Esophagus squamous epithelium (tissue), 5 donors: ENCODE measurements at regions not wholly inside any gene's neighbourhood (a gene's known extent, or its start where the extent isn't known, plus 50 kb on each side); places are given as distances from the start of the nearest gene placed in this dataset.

ENCODE experiments used
- DNase-seq: peaks from one replicate; lab custom pipeline; 2025; lab: John Stamatoyannopoulos, UW
- H3K27ac ChIP-seq, 4 donors: fragments of 200-600 bp; sonication (generic); one replicate each; pipeline ENCODE4 v1.5.1; 2016 to 2019; ENCODE audit warnings: mild to moderate bottlenecking in 1 of 4
- H3K27me3 ChIP-seq, 4 donors: fragments of 200-600 bp; sonication (generic); 1 replicate in 3 of 4; 2 replicates in 1 of 4; pipeline versions ENCODE4 v1.5.1 to v1.6.0; 2017 to 2021; ENCODE audit warnings: antibody characterized with exemption in 1 of 4
- H3K36me3 ChIP-seq, 3 donors: fragments of 200-600 bp; sonication (generic); one replicate each; pipeline ENCODE4 v1.5.1; 2016 to 2019
- H3K4me1 ChIP-seq, 3 donors: fragments of 200-600 bp; sonication (generic); one replicate each; pipeline ENCODE4 v1.5.1; 2017 to 2019
- H3K4me3 ChIP-seq, 4 donors: fragments of 200-600 bp; sonication (generic); 1 replicate in 3 of 4; 2 replicates in 1 of 4; pipeline ENCODE4 v1.5.1; 2016 to 2019; ENCODE audit warnings: mild to moderate bottlenecking in 2 of 4, moderate library complexity in 1 of 4
- H3K9me3 ChIP-seq, 3 donors: fragments of 200-600 bp; sonication (generic); one replicate each; pipeline ENCODE4 v1.5.1; 2016 to 2019
- POLR2A ChIP-seq, 4 donors: fragments of 450-650 bp; IDR thresholded peaks; one replicate each; pipeline ENCODE4 v1.6.1; 2017; ENCODE audit warnings: antibody characterized with exemption in 4 of 4, mild to moderate bottlenecking in 4 of 4, moderate library complexity in 3 of 4
- WGBS, 2 donors: methylation state at CpG; one replicate each; pipeline ENCODE4 v1.1.5; 2018; 5-methylcytosine and 5-hydroxymethylcytosine counted together
- intact Hi-C: fragments of 100-400 bp; cut with DNase I; formaldehyde crosslinking; loops from one replicate; pipeline ENCODE4 v1.15.0; 2022
- TF ChIP-seq, protein P1 (sequence below), 6 experiments: fragments of 450-650 bp in 4 of 6; fragments of 200-600 bp in 2 of 6; sonication (generic) in 2 of 6; IDR thresholded peaks; one replicate each; pipeline ENCODE4 v1.5.1; 2016 to 2019; ENCODE audit warnings: antibody characterized with exemption in 6 of 6, mild to moderate bottlenecking in 4 of 6, moderate library complexity in 4 of 6
- donor health status: DM: yes; HTN: yes; CAD: no.

DNA sequence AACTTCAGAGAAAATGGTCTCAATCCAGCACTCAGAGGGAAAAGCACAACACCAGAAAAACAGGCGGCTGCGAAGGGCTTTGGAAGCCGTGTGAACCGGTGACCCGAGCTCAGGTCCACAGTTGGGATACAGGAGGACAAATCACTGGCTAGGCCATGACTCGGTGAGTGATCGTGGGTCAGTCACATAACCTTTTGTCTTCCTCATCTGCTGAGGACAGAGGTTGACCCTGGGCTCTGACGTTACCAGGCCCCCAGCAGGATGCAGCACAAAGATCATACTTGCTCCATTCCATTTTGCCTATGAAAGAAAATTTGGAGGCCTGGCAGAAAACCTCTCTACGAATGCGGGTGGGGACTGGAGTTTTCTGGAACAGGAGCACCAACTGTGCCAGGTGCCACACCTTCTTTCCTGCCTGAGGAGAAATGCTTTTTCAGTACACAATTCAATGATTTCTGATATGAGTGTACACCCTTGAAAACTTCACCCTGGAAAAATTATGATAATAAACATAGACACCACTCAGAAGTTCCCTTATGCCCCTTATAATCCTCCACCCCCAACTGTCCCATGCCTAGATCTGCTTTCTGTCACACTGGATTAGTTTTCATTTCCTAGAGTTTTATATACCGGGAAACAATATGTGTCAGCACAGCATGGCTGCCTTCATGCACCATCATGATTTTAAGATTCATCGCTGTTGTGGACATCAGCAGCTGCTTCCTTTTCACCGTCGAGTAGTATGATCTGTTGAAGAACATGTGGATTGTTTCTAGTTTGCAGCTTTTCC is 85.3 kb upstream of the RALGAPA2 start:
- no peak overlapping the region for H3K27ac ChIP-seq
- no peaks in the 10 kb centered on the region for H3K36me3 ChIP-seq
- no peaks in the 10 kb centered on the region for H3K9me3 ChIP-seq
- H3K4me1 ChIP-seq, result peaks cover 0 to 8% (median 0%) of the 10 kb centered on the region in 3 donors
- WGBS, 2 donors, result 63% methylated on average over 13 of the region's 14 CpGs
- intact Hi-C loops, result no loop called here
- H3K4me3 ChIP-seq, result no peak overlapping the region
- H3K27me3 ChIP-seq, result peaks cover 0 to 3% (median 0%) of the 10 kb centered on the region in 4 donors
- TF ChIP-seq POLR2A (IDR thresholded peaks at IDR 0.05), result no peak
- TF ChIP-seq, protein P1, sequence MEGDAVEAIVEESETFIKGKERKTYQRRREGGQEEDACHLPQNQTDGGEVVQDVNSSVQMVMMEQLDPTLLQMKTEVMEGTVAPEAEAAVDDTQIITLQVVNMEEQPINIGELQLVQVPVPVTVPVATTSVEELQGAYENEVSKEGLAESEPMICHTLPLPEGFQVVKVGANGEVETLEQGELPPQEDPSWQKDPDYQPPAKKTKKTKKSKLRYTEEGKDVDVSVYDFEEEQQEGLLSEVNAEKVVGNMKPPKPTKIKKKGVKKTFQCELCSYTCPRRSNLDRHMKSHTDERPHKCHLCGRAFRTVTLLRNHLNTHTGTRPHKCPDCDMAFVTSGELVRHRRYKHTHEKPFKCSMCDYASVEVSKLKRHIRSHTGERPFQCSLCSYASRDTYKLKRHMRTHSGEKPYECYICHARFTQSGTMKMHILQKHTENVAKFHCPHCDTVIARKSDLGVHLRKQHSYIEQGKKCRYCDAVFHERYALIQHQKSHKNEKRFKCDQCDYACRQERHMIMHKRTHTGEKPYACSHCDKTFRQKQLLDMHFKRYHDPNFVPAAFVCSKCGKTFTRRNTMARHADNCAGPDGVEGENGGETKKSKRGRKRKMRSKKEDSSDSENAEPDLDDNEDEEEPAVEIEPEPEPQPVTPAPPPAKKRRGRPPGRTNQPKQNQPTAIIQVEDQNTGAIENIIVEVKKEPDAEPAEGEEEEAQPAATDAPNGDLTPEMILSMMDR (IDR thresholded peaks at IDR 0.05), result no peak
- no peak for DNase-seq

DNA sequence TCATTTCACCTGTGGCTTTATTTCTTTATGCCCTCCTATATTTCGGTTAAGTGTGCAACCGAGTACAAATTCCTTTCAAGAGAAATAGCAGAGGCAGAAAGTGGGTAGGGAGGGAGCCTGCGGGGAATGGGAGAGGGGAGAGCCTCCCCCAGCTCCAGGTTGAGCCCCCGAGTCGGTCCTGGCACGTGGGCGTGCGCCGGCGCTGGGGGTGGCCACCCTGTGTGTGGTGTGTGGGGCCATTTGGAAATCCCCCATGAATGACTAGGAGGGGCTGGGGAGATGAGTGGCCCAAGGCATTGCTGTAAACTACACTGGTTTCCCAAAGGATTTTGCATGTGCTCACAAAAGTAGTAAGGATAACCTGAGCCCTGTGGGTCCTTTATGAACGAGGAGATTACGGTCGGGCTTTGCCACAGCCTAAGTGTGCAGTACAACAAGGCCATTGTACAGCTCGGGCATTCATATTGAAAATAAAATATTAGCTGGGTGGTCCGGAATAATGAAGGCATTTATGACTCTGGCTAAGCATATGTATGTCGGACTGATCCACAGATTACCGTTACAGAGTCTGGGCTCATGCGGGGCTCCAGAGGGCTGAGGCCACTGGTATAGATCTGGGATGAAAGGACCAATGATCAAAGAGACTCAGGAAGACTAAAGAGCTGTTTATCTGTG is 84.5 kb upstream of the RALGAPA2 start:
- H3K36me3 ChIP-seq, result no peaks in the 10 kb centered on the region
- DNase-seq, result no peak
- no peaks in the 10 kb centered on the region for H3K9me3 ChIP-seq
- H3K27me3 ChIP-seq, result peaks cover 0 to 11% (median 0%) of the 10 kb centered on the region in 4 donors
- intact Hi-C loops, result no loop called here
- WGBS, 2 donors, result 93 to 95% methylated on average over 10 to 18 of the region's 18 CpGs
- no peak for TF ChIP-seq POLR2A (IDR thresholded peaks at IDR 0.05)
- TF ChIP-seq, protein P1 (IDR thresholded peaks at IDR 0.05), result no peak
- H3K27ac ChIP-seq, result no peak overlapping the region
- peaks cover 0 to 13% (median 0%) of the 10 kb centered on the region in 3 donors for H3K4me1 ChIP-seq
- no peak overlapping the region for H3K4me3 ChIP-seq

DNA sequence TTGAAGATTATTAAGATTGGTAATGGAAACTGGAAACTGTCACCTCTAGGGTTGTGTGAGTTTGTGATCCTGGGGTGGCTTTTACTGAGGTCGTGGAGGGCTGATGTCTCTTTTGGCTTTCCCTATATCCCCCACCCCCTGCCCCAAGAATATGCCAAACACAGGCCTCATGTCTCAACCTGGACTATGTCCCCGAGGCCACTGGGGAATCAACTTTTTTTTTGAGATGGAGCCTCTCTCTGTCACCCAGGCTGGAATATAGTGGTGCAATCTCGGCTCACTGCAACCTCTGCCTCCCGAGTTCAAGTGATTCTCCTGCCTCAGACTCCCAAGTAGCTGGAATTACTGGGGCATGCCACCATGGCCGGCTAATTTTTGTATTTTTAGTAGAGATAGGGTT is 83.3 kb upstream of the RALGAPA2 start:
- TF ChIP-seq, protein P1 (IDR thresholded peaks at IDR 0.05), result no peak
- no peak for TF ChIP-seq POLR2A (IDR thresholded peaks at IDR 0.05)
- DNase-seq, result no peak
- Histone ChIP-seq H3K4me1 (peaks cover 0 to 21% (median 0%) of the 10 kb centered on the region in 3 donors), H3K27ac (no peak overlapping the region), H3K27me3 (peaks cover 0 to 11% (median 0%) of the 10 kb centered on the region in 4 donors), H3K4me3 (no peak overlapping the region), H3K9me3 (no peaks in the 10 kb centered on the region), H3K36me3 (no peaks in the 10 kb centered on the region)
- intact Hi-C loops, result no loop called here
- WGBS, 2 donors, result 82 to 95% methylated on average over 4 to 5 of the region's 5 CpGs

DNA sequence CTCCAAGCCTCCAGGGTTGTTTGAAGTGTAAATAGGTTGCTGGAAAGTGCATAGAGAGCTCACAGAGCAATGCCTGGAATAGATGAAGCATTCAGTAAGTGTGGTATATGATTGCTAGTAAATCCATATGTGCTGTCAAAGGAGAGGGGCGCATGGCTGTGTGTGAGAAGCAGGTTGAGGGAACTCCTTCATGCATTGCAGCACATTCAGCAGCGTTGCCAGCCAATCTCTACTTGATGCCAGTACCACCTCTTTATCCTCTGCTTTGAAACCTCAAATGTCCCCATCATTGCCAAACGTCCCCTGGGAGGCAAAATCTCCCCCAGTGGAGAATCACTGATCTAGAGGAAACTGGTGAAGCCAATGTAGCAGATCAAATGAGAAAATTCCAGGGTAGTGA is 82.7 kb upstream of the RALGAPA2 start:
- Histone ChIP-seq H3K4me3 (no peak overlapping the region), H3K27me3 (peaks cover 0 to 11% (median 0%) of the 10 kb centered on the region in 4 donors), H3K27ac (no peak overlapping the region), H3K36me3 (no peaks in the 10 kb centered on the region), H3K9me3 (no peaks in the 10 kb centered on the region), H3K4me1 (peaks cover 0 to 21% (median 0%) of the 10 kb centered on the region in 3 donors)
- intact Hi-C loops, result no loop called here
- no peak for DNase-seq
- 59 to 62% methylated on average over 3 of the region's 3 CpGs for WGBS, 2 donors
- TF ChIP-seq, protein P1 (IDR thresholded peaks at IDR 0.05), result no peak
- TF ChIP-seq POLR2A (IDR thresholded peaks at IDR 0.05), result no peak

DNA sequence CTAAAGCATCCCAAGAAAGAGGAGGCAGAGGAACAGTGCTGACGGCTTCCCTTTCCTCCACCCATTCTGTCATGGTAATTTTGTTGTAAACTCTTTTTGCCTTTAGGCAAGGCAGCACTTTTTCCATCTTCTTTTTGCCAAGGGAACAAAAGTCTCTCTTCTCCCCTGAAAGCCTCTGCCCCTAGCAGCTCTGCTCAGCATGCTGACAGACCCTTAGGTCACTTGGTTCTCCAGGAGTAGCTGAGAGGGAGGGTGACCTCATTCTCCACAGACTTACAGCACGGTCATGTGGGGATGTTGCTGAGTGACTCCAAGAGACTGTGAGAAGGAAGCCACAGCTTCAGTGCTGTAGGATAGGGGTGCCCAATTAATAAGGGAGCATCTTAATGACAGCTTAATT is 81.1 kb upstream of the RALGAPA2 start:
- Histone ChIP-seq H3K36me3 (no peaks in the 10 kb centered on the region), H3K4me1 (peaks cover 0 to 21% (median 0%) of the 10 kb centered on the region in 3 donors), H3K4me3 (no peak overlapping the region), H3K27me3 (peaks cover 0 to 11% (median 0%) of the 10 kb centered on the region in 4 donors), H3K9me3 (no peaks in the 10 kb centered on the region), H3K27ac (no peak overlapping the region)
- intact Hi-C loops, result no loop called here
- WGBS, 2 donors, result 72 to 91% methylated on average over 1 to 2 of the region's 2 CpGs
- no peak for DNase-seq
- TF ChIP-seq, protein P1 (IDR thresholded peaks at IDR 0.05), result no peak
- no peak for TF ChIP-seq POLR2A (IDR thresholded peaks at IDR 0.05)
